ENCODE measurements at regions not wholly inside any gene's neighbourhood (a gene's known extent, or its start where the extent isn't known, plus 50 kb on each side); places are given as distances from the start of the nearest gene placed in this dataset.
"Not testable (repeated sequence)": the region's sequence is repeated elsewhere in the genome, so short reads cannot be mapped to it uniquely, and the experiment has no call there.

GRCh38 chr19:28595722-28596480 is 617.0 kb downstream of the UQCRFS1 start:
- ChIA-PET CTCF (interaction anchor here (0.7 kb wide), 1 partner anchor 90 kb away, joined by 3 read pairs; no protein-coding TSS in a partner anchor), POLR2A (no interaction called here)
- no peak for DNase-seq (ENCODE audit: unreplicated experiment)
- Mint-ChIP-seq H3K36me3 (ENCODE audit: insufficient read depth, unreplicated experiment) (no peaks in the 10 kb centered on the region), H3K27ac (ENCODE audit: low read depth, unreplicated experiment) (no peak overlapping the region), H3K9me3 (ENCODE audit: unreplicated experiment) (peaks cover 54% of the 10 kb centered on the region), H3K4me1 (ENCODE audit: insufficient read depth, unreplicated experiment) (no peaks in the 10 kb centered on the region), H3K27me3 (ENCODE audit: insufficient read depth, unreplicated experiment) (no peaks in the 10 kb centered on the region), H3K4me3 (ENCODE audit: unreplicated experiment) (no peak overlapping the region)
- no peak for TF ChIP-seq CTCF (IDR thresholded peaks at IDR 0.05; ENCODE audit: unreplicated experiment)
- no TSS peak for BruUV-seq (replicated peaks)
- intact Hi-C loops (cut with micrococcal nuclease) = no loop called here

- no TSS peak for BruUV-seq (replicated peaks)
- Mint-ChIP-seq H3K27ac (ENCODE audit: low read depth, unreplicated experiment) (no peak overlapping the region), H3K27me3 (ENCODE audit: insufficient read depth, unreplicated experiment) (no peaks in the 10 kb centered on the region), H3K9me3 (ENCODE audit: unreplicated experiment) (peaks cover 48% of the 10 kb centered on the region), H3K4me1 (ENCODE audit: insufficient read depth, unreplicated experiment) (no peaks in the 10 kb centered on the region), H3K36me3 (ENCODE audit: insufficient read depth, unreplicated experiment) (no peaks in the 10 kb centered on the region), H3K4me3 (ENCODE audit: unreplicated experiment) (no peak overlapping the region)
- no peak for TF ChIP-seq CTCF (IDR thresholded peaks at IDR 0.05; ENCODE audit: unreplicated experiment)
- DNase-seq (ENCODE audit: unreplicated experiment) = no peak
- intact Hi-C loops (cut with micrococcal nuclease) = no loop called here
- POLR2A ChIA-PET = no interaction called here
- CTCF ChIA-PET = interaction anchor here (0.6 kb wide), 1 partner anchor 28 kb away, joined by 3 read pairs; no protein-coding TSS in a partner anchor
Observed at GRCh38 chr19:28594737-28595136, 618.2 kb downstream of the UQCRFS1 start.

- H3K4me1 Mint-ChIP-seq (ENCODE audit: insufficient read depth, unreplicated experiment); intact Hi-C loops (cut with micrococcal nuclease); H3K27ac Mint-ChIP-seq (ENCODE audit: low read depth, unreplicated experiment); BruUV-seq (replicated peaks); POLR2A ChIA-PET; H3K27me3 Mint-ChIP-seq (ENCODE audit: insufficient read depth, unreplicated experiment); DNase-seq (ENCODE audit: unreplicated experiment); CTCF ChIA-PET; H3K36me3 Mint-ChIP-seq (ENCODE audit: insufficient read depth, unreplicated experiment); H3K4me3 Mint-ChIP-seq (ENCODE audit: unreplicated experiment): not testable (repeated sequence)
- peaks cover 54% of the 10 kb centered on the region for H3K9me3 Mint-ChIP-seq (ENCODE audit: unreplicated experiment)
Observed at GRCh38 chr19:28589991-28590411, 623.0 kb downstream of the UQCRFS1 start.

- BruUV-seq (replicated peaks) = no TSS peak
- Mint-ChIP-seq H3K27ac (ENCODE audit: low read depth, unreplicated experiment) (no peak overlapping the region), H3K36me3 (ENCODE audit: insufficient read depth, unreplicated experiment) (no peaks in the 10 kb centered on the region), H3K4me3 (ENCODE audit: unreplicated experiment) (no peak overlapping the region), H3K9me3 (ENCODE audit: unreplicated experiment) (peaks cover 57% of the 10 kb centered on the region), H3K27me3 (ENCODE audit: insufficient read depth, unreplicated experiment) (no peaks in the 10 kb centered on the region), H3K4me1 (ENCODE audit: insufficient read depth, unreplicated experiment) (no peaks in the 10 kb centered on the region)
- intact Hi-C loops (cut with micrococcal nuclease) = no loop called here
- TF ChIP-seq CTCF (IDR thresholded peaks at IDR 0.05; ENCODE audit: unreplicated experiment) = no peak
- no peak for DNase-seq (ENCODE audit: unreplicated experiment)
- CTCF ChIA-PET = no interaction called here
- POLR2A ChIA-PET = no interaction called here
Observed at GRCh38 chr19:28586474-28586873, 626.5 kb downstream of the UQCRFS1 start.
